VCaP (cell line): ENCODE measurements at regions not wholly inside any gene's neighbourhood (a gene's known extent, or its start where the extent isn't known, plus 50 kb on each side); places are given as distances from the start of the nearest gene placed in this dataset.

Source experiments
- H3K27ac ChIP-seq: fragments of 450-650 bp; 2 replicates; pipeline ENCODE4 v1.5.1; 2017
- TF ChIP-seq, protein P1 (sequence below): fragments of 450-650 bp; conservative IDR thresholded peaks from 2 replicates; pipeline ENCODE4 v1.5.1; 2017; ENCODE audit warnings: mild to moderate bottlenecking, moderate library complexity

DNA sequence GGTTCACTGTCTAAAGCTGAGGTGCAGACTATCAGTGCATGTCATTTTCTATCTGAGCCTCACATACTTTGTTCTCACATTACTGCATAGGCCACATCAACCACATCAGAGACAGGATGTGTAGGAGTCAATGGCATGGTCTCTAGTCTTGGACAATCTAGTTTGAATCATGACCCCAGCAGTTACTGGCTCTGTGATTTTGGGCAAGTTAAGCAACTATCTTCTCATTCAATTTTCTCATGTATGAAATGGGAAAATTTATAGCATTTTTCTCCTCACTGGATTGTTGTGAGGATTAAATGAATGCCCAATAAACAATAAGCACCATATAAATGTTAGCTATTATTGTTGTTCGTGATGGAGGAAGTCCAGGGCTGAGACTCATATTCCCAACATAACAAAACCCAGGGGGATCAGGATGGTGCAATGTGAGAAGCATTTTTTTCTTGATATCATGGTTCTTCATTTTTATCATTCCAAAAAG is 432.6 kb downstream of the LRIG3 start:
- TF ChIP-seq, protein P1, sequence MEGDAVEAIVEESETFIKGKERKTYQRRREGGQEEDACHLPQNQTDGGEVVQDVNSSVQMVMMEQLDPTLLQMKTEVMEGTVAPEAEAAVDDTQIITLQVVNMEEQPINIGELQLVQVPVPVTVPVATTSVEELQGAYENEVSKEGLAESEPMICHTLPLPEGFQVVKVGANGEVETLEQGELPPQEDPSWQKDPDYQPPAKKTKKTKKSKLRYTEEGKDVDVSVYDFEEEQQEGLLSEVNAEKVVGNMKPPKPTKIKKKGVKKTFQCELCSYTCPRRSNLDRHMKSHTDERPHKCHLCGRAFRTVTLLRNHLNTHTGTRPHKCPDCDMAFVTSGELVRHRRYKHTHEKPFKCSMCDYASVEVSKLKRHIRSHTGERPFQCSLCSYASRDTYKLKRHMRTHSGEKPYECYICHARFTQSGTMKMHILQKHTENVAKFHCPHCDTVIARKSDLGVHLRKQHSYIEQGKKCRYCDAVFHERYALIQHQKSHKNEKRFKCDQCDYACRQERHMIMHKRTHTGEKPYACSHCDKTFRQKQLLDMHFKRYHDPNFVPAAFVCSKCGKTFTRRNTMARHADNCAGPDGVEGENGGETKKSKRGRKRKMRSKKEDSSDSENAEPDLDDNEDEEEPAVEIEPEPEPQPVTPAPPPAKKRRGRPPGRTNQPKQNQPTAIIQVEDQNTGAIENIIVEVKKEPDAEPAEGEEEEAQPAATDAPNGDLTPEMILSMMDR, result no peak
- no peak overlapping the region for H3K27ac ChIP-seq

DNA sequence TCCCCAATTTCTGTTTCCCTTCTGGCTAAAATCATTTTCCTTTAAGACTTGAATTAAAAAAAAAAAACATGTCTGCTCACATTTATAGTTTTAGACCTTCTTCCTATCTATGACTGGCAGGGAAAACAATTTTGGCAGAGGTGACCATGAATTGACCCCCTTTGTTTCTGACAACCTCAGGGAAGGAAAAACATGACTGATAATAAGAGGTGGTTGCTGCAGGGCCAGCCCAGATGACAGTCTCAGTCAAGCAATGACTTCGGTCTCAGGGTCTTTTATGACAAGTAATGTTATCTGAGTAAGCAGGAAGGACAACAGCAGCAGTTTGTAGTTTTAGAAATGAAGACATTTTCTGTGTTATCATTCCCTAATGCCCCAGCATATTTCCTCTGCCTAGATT is 430.9 kb downstream of the LRIG3 start:
- TF ChIP-seq, protein P1, result no peak
- no peak overlapping the region for H3K27ac ChIP-seq

DNA sequence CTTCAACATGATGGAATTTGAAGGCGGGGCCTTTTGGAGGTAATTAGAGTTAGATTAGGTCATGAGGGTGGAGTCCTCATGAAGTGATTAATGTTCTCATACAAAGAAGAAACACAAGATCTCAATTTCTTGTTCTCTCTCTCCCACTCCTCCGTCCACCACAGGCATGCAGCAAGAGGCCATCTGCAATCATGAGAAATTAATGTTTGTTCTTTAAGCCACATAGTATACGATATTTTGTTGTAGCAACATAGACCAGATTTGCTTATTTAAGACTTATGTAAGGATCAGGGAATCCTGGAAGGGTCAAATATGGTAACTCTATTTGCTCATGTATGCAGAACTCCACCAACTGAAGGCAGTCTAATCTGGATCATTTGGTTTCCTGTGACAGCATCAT is 429.0 kb downstream of the LRIG3 start:
- TF ChIP-seq, protein P1, result no peak
- H3K27ac ChIP-seq, result no peak overlapping the region

DNA sequence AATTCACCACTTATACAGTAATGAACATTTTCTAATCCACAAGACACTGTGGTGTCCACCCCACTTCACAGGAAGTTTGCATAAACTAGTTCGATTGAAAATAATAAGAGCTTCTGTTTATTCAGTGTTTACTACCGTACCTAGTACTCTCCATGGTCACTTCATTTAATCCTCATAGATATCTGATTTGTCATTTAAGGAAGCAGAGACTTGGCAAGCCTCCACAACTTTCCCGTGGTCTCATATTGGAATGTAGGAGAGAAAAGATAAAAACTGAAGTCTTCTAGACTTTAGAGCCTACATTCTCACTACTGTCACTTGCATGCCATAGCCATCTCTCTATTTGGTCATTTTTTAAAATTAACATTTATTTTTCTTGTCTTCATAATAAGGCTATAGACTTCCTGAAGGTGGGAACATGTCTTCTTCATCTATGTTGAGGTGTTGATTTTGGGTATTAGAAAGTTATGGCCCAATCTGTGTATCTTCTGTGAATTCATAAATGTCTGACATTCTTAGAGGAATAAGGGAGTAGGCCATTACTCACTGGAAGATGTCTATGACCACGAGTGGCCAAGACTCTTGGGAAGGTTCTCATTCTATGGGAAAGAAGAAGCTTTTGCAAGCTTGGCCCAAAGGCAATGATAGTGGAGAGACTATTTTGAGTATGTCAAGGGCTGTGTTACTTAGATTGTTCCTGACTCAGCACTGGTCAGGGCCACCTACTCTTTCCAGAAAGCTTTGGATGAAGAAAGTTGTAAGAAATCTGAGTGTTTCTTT is 423.7 kb downstream of the LRIG3 start:
- H3K27ac ChIP-seq, result no peak overlapping the region
- TF ChIP-seq, protein P1, result no peak

DNA sequence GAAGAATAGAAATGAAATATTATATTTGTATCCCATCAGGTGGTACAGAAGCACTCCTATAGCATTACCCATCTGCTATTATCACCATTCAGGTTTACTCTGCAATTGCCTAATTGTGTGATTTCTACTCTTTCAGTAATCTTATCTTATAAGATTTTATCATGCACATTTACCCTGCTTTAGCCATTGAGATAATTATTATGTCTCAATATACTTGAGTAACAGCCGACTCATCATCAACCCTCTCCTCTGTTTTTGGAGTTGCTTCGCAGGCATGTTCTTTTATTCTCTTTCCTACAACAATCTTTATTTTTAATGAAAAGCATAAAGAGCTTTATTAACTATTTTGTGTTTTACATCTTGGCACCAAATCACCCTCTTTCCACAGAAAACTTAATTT is 419.9 kb downstream of the LRIG3 start:
- TF ChIP-seq, protein P1, result no peak
- no peak overlapping the region for H3K27ac ChIP-seq

DNA sequence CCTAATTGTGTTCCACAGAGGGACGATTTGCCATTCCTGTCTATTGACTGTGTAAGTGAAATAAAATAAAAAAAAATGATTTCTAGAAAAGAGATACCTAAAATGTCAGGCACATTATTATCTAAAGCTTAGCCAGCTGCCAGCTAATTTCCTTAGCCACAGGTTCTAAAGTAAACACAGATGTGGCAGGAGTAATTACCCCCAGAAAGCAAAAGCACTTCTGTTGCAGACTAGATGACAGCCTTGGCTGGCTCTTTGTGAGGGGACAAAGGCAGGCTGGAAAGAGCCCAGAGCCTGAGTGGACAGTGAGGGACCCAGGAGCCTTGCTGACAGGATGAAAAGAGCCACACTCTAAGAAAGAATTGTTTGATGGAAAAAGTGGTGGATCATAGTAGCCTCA is 418.1 kb downstream of the LRIG3 start:
- TF ChIP-seq, protein P1, result no peak
- H3K27ac ChIP-seq, result peak overlapping the region; percentile 9; the same call in 1 of the 2 replicates

DNA sequence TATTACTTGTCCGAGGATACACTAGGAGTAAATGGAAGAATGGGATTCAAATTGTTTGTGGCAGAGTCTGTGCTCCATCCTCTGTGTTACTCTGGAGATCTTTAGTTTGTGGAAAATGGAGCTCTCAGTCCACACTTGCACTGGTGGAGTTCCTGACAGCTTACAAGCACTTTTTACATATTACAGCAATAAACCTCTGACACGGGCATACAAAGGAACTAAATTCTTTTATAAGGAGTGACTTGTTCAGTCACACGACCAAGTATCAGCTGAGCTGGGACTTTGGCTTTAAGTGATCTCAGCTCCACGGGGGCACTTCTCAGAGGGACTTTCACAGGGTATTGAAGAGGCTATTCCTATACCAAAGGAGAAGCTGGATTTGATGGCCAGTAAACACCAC is 417.5 kb downstream of the LRIG3 start:
- H3K27ac ChIP-seq, result no peak overlapping the region; the same call in 1 of the 2 replicates
- TF ChIP-seq, protein P1, result no peak
